ENCODE measurements at regions not wholly inside any gene's neighbourhood (a gene's known extent, or its start where the extent isn't known, plus 50 kb on each side); places are given as distances from the start of the nearest gene placed in this dataset.

GRCh38 chr22:47797342-47797945 is 1035.0 kb downstream of the TBC1D22A start:
- Histone ChIP-seq H3K9me3 (peaks cover 0 to 8% (median 0%) of the 10 kb centered on the region in 4 donors), H3K4me1 (no peaks in the 10 kb centered on the region), H3K4me3 (no peak overlapping the region), H3K27ac (no peak overlapping the region), H3K36me3 (no peaks in the 10 kb centered on the region), H3K27me3 (peaks cover 0 to 16% (median 7%) of the 10 kb centered on the region in 3 donors)
- 60 to 88% (median 80%) methylated on average over 6 of the region's 6 CpGs for WGBS, 5 donors
- TF ChIP-seq POLR2A (IDR thresholded peaks at IDR 0.05): no peak
- no peak for TF ChIP-seq POLR2AphosphoS5 (IDR thresholded peaks at IDR 0.05)
- no peak for TF ChIP-seq CTCF (IDR thresholded peaks at IDR 0.05)
- TF ChIP-seq EP300 (IDR thresholded peaks at IDR 0.05): no peak
- intact Hi-C loops (cut with DNase I; ENCODE audit: low total_unique reads): no loop called here
- DNase-seq: no peak

- WGBS, 5 donors: 81 to 90% (median 89%) methylated on average over 9 to 11 of the region's 11 CpGs
- intact Hi-C loops (cut with DNase I; ENCODE audit: low total_unique reads): no loop called here
- peaks cover 0 to 4% (median 0%) of the 10 kb centered on the region in 3 donors for H3K27me3 ChIP-seq
- peaks cover 0 to 8% (median 0%) of the 10 kb centered on the region in 4 donors for H3K9me3 ChIP-seq
- TF ChIP-seq CTCF (IDR thresholded peaks at IDR 0.05) (no peak), POLR2AphosphoS5 (IDR thresholded peaks at IDR 0.05) (no peak), EP300 (IDR thresholded peaks at IDR 0.05) (no peak), POLR2A (IDR thresholded peaks at IDR 0.05) (no peak)
- no peak overlapping the region for H3K27ac ChIP-seq
- no peak overlapping the region for H3K4me3 ChIP-seq
- no peaks in the 10 kb centered on the region for H3K36me3 ChIP-seq
- no peak for DNase-seq
- no peaks in the 10 kb centered on the region for H3K4me1 ChIP-seq
These were observed 1033.9 kb downstream of the TBC1D22A start for GRCh38 chr22:47796128-47796908.

- Histone ChIP-seq H3K4me3 (no peak overlapping the region), H3K27ac (no peak overlapping the region), H3K36me3 (no peaks in the 10 kb centered on the region), H3K27me3 (peaks cover 0 to 4% (median 0%) of the 10 kb centered on the region in 3 donors), H3K4me1 (no peaks in the 10 kb centered on the region), H3K9me3 (peaks cover 0 to 8% (median 0%) of the 10 kb centered on the region in 4 donors)
- intact Hi-C loops (cut with DNase I; ENCODE audit: low total_unique reads): no loop called here
- no peak for DNase-seq
- WGBS, 5 donors: 75 to 86% (median 80%) methylated on average over 10 of the region's 10 CpGs
- TF ChIP-seq POLR2AphosphoS5 (IDR thresholded peaks at IDR 0.05) (no peak), CTCF (IDR thresholded peaks at IDR 0.05) (no peak), EP300 (IDR thresholded peaks at IDR 0.05) (no peak), POLR2A (IDR thresholded peaks at IDR 0.05) (no peak)
These were observed 1033.2 kb downstream of the TBC1D22A start for GRCh38 chr22:47795477-47796127.

- no peak for DNase-seq
- H3K9me3 ChIP-seq: peaks cover 0 to 8% (median 0%) of the 10 kb centered on the region in 4 donors
- 73 to 93% (median 78%) methylated on average over 3 to 10 of the region's 10 CpGs for WGBS, 5 donors
- TF ChIP-seq CTCF (IDR thresholded peaks at IDR 0.05): no peak
- TF ChIP-seq POLR2A (IDR thresholded peaks at IDR 0.05): no peak
- peaks cover 0 to 4% (median 0%) of the 10 kb centered on the region in 3 donors for H3K27me3 ChIP-seq
- H3K4me1 ChIP-seq: no peaks in the 10 kb centered on the region
- no peak overlapping the region for H3K27ac ChIP-seq
- intact Hi-C loops (cut with DNase I; ENCODE audit: low total_unique reads): no loop called here
- no peak overlapping the region for H3K4me3 ChIP-seq
- no peaks in the 10 kb centered on the region for H3K36me3 ChIP-seq
These were observed 1032.4 kb downstream of the TBC1D22A start for GRCh38 chr22:47794851-47795250.
